GM23338 (cell line): ENCODE measurements at regions not wholly inside any gene's neighbourhood (a gene's known extent, or its start where the extent isn't known, plus 50 kb on each side); places are given as distances from the start of the nearest gene placed in this dataset.

Experiments used
- CREB1 ChIP-seq: fragments of 250-450 bp; sonication (Bioruptor Pico); IDR thresholded peaks from 2 replicates; pipeline ENCODE4 v1.5.0; 2020; ENCODE audit warnings: low read depth, mild to moderate bottlenecking, moderate library complexity
- CTCF ChIP-seq, 2 experiments: fragments of 200-600 bp in 1 of 2; sonication (generic) in 1 of 2; conservative IDR thresholded peaks; 2 replicates each; pipeline versions ENCODE4 v1.5.1 to v1.6.1; 2016 to 2017; ENCODE audit warnings: antibody characterized with exemption in 2 of 2, low read depth in 2 of 2, mild to moderate bottlenecking in 2 of 2, moderate library complexity in 1 of 2
- EZH2 ChIP-seq: fragments of 200-600 bp; sonication (generic); IDR thresholded peaks from one replicate; pipeline ENCODE4 v1.8.0; 2017; ENCODE audit warnings: antibody characterized with exemption, mild to moderate bottlenecking, low read depth; ENCODE audit not compliant: unreplicated experiment
- POLR2AphosphoS5 ChIP-seq: IDR thresholded peaks from 2 replicates; pipeline ENCODE4 v1.6.1; 2016; ENCODE audit warnings: antibody characterized with exemption, low read depth
- ZNF114 ChIP-seq: fragments of 250-450 bp; sonication (Bioruptor Pico); IDR thresholded peaks from 2 replicates; pipeline ENCODE4 v1.5.0; 2020; ENCODE audit warnings: mild to moderate bottlenecking, moderate library complexity

- no peak for TF ChIP-seq CTCF (conservative IDR thresholded peaks at IDR 0.05; ENCODE audit: low read depth in 2 of 2)
- TF ChIP-seq POLR2AphosphoS5: no peak
- TF ChIP-seq CREB1 (CRISPR knock-in tag): no peak
- TF ChIP-seq EZH2: no peak
- TF ChIP-seq ZNF114 (CRISPR knock-in tag): no peak
Measured at GRCh38 chr5:63495225-63495624, 467.0 kb downstream of the HTR1A start.
